Smooth muscle cell (in vitro differentiated cells): ENCODE measurements at regions not wholly inside any gene's neighbourhood (a gene's known extent, or its start where the extent isn't known, plus 50 kb on each side); places are given as distances from the start of the nearest gene placed in this dataset.

Source experiments
- DNase-seq: peaks from one replicate; lab custom pipeline; 2025; ENCODE audit not compliant: unreplicated experiment; lab: John Stamatoyannopoulos, UW
- H2AFZ ChIP-seq: fragments of 200-600 bp; sonication (generic); 2 replicates; pipeline ENCODE4 v1.6.0; 2016; ENCODE audit warnings: antibody characterized with exemption, low read depth, mild to moderate bottlenecking
- H3F3A ChIP-seq: fragments of 200-600 bp; sonication (generic); 2 replicates; pipeline ENCODE4 v1.6.0; 2017; ENCODE audit warnings: antibody characterized with exemption, low read depth
- H3K27ac ChIP-seq: fragments of 200-600 bp; sonication (generic); 2 replicates; pipeline ENCODE4 v1.5.1; 2016; ENCODE audit warnings: low read depth, mild to moderate bottlenecking
- H3K27me3 ChIP-seq: fragments of 200-600 bp; sonication (generic); 2 replicates; pipeline ENCODE4 v1.6.1; 2016; ENCODE audit warnings: low read depth, mild to moderate bottlenecking
- H3K36me3 ChIP-seq: fragments of 200-600 bp; sonication (generic); 2 replicates; pipeline ENCODE4 v1.5.1; 2016; ENCODE audit warnings: low read depth
- H3K4me1 ChIP-seq: fragments of 200-600 bp; sonication (generic); 2 replicates; pipeline ENCODE4 v1.5.1; 2016; ENCODE audit warnings: low read depth
- H3K4me2 ChIP-seq: fragments of 200-600 bp; sonication (generic); 2 replicates; pipeline ENCODE4 v1.6.0; 2016; ENCODE audit warnings: mild to moderate bottlenecking
- H3K4me3 ChIP-seq: fragments of 200-600 bp; sonication (generic); 2 replicates; pipeline ENCODE4 v1.5.1; 2016; ENCODE audit warnings: mild to moderate bottlenecking
- H3K79me2 ChIP-seq: fragments of 200-600 bp; sonication (generic); 2 replicates; pipeline ENCODE4 v1.6.0; 2016; ENCODE audit warnings: low read depth, mild to moderate bottlenecking
- H3K9ac ChIP-seq: fragments of 200-600 bp; sonication (generic); 2 replicates; pipeline ENCODE4 v1.6.0; 2016; ENCODE audit warnings: low read depth
- H3K9me3 ChIP-seq: fragments of 200-600 bp; sonication (generic); replicated peaks from 2 replicates; pipeline ENCODE4 v1.5.1; 2016; ENCODE audit warnings: low read depth
- H4K20me1 ChIP-seq: fragments of 200-600 bp; sonication (generic); 2 replicates; pipeline ENCODE4 v1.6.0; 2016; ENCODE audit warnings: low read depth
- CTCF ChIP-seq: fragments of 200-600 bp; sonication (generic); IDR thresholded peaks from 2 replicates; pipeline ENCODE4 v1.5.1; 2017; ENCODE audit warnings: borderline replicate concordance, mild to moderate bottlenecking, antibody characterized with exemption; ENCODE audit not compliant: insufficient read depth, poor library complexity, severe bottlenecking
- WGBS: methylation state at CpG from one replicate; pipeline ENCODE4 v1.1.7; 2016; ENCODE audit warnings: low lambda C conversion rate; 5-methylcytosine and 5-hydroxymethylcytosine counted together

- WGBS, result 80% methylated on average over 7 of the region's 7 CpGs
These were observed 151.7 kb downstream of the SEC16B start for GRCh38 chr1:177817937-177818875.

GRCh38 chr1:177812650-177813049, 157.2 kb downstream of the SEC16B start:
- no peaks in the 10 kb centered on the region for H3K9me3 ChIP-seq
- no peak overlapping the region for H3K27ac ChIP-seq
- no peaks in the 10 kb centered on the region for H3K4me1 ChIP-seq
- H3K36me3 ChIP-seq, result no peaks in the 10 kb centered on the region
- WGBS, result 95% methylated on average over 13 of the region's 13 CpGs
- no peak overlapping the region for H3K4me3 ChIP-seq
- H3K27me3 ChIP-seq, result no peaks in the 10 kb centered on the region
- no peak overlapping the region for H2AFZ ChIP-seq
- H3F3A ChIP-seq, result no peaks in the 10 kb centered on the region
- TF ChIP-seq CTCF, result no peak
- no peak overlapping the region for H3K4me2 ChIP-seq
- DNase-seq, result no peak
- H3K9ac ChIP-seq, result no peak overlapping the region
- no peaks in the 10 kb centered on the region for H4K20me1 ChIP-seq
- H3K79me2 ChIP-seq, result no peaks in the 10 kb centered on the region

More at GRCh38 chr1:177817937-177818875, 151.7 kb downstream of the SEC16B start:
- Histone ChIP-seq H3K9ac (no peak overlapping the region), H3K4me2 (no peak overlapping the region), H3K79me2 (no peaks in the 10 kb centered on the region), H3K27ac (no peak overlapping the region), H3K36me3 (no peaks in the 10 kb centered on the region), H3K27me3 (no peaks in the 10 kb centered on the region), H3K9me3 (no peaks in the 10 kb centered on the region), H3K4me1 (no peaks in the 10 kb centered on the region), H4K20me1 (no peaks in the 10 kb centered on the region), H3F3A (no peaks in the 10 kb centered on the region), H3K4me3 (no peak overlapping the region), H2AFZ (no peak overlapping the region)
- no peak for DNase-seq
- TF ChIP-seq CTCF, result no peak

- DNase-seq, result no peak
- H3K4me1 ChIP-seq, result no peaks in the 10 kb centered on the region
- H3K79me2 ChIP-seq, result no peaks in the 10 kb centered on the region
- no peaks in the 10 kb centered on the region for H3K36me3 ChIP-seq
- H3K9me3 ChIP-seq, result no peaks in the 10 kb centered on the region
- H4K20me1 ChIP-seq, result no peaks in the 10 kb centered on the region
- no peak overlapping the region for H3K27ac ChIP-seq
- TF ChIP-seq CTCF, result no peak
- no peak overlapping the region for H3K4me3 ChIP-seq
- H3K4me2 ChIP-seq, result no peak overlapping the region
- no peaks in the 10 kb centered on the region for H3K27me3 ChIP-seq
- no peak overlapping the region for H2AFZ ChIP-seq
- no peak overlapping the region for H3K9ac ChIP-seq
- H3F3A ChIP-seq, result no peaks in the 10 kb centered on the region
- 89% methylated on average over 3 of the region's 3 CpGs for whole genome bisulfite sequencing
These were observed 157.7 kb downstream of the SEC16B start for GRCh38 chr1:177812144-177812543.

GRCh38 chr1:177811429-177811828, 158.4 kb downstream of the SEC16B start:
- Histone ChIP-seq H3K4me1 (no peaks in the 10 kb centered on the region), H3K36me3 (no peaks in the 10 kb centered on the region), H3K27ac (no peak overlapping the region), H3F3A (no peaks in the 10 kb centered on the region), H3K79me2 (no peaks in the 10 kb centered on the region), H3K4me3 (no peak overlapping the region), H3K27me3 (no peaks in the 10 kb centered on the region), H3K9me3 (no peaks in the 10 kb centered on the region), H4K20me1 (no peaks in the 10 kb centered on the region), H3K4me2 (no peak overlapping the region), H2AFZ (no peak overlapping the region), H3K9ac (no peak overlapping the region)
- TF ChIP-seq CTCF, result no peak
- no peak for DNase-seq
- WGBS, result 91% methylated on average over 5 of the region's 5 CpGs
